ENCODE measurements at regions not wholly inside any gene's neighbourhood (a gene's known extent, or its start where the extent isn't known, plus 50 kb on each side); places are given as distances from the start of the nearest gene placed in this dataset.

DNA sequence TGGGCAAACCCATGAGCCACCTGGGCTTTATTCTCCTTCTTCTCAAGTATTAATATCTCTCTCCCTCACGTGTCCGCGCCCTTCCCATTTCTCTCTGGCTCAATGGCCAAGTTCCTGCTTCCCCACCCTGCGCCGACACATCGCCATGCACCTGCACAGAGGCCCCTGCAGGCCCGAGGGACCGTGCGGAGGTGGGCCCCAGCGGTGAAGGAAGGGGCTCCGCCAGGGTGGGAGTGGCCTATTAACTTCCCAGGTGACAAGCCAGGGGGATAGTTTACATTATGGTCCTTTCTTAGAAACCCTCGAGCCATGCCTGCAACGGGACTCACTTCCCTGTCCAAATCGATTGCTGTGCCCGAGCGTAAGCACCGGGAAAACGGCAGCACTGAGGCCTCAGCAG, 110.0 kb upstream of the ADARB2 start:
- CTCF ChIA-PET, result no interaction called here
- intact Hi-C loops (cut with micrococcal nuclease), result no loop called here

More for the DNA sequence above, 110.0 kb upstream of the ADARB2 start:
- no TSS peak for BruUV-seq (replicated peaks)
- H3K36me3 ChIP-seq (ENCODE audit: control insufficient read depth, insufficient read depth, low read length), result no peaks in the 10 kb centered on the region
- in situ Hi-C loops (cut with MboI; ENCODE audit: low sequenced_read_pairs) (no loop called here), dilution Hi-C loops (cut with HindIII; ENCODE audit: low sequenced_read_pairs, unreplicated experiment) (no loop called here)
- no peak overlapping the region for H3K23ac ChIP-seq (ENCODE audit: low read depth, low read length)
- DNase-seq, result no peak
- H3K4me1 ChIP-seq (ENCODE audit: control insufficient read depth, insufficient read depth, low read length), result no peaks in the 10 kb centered on the region
- H2BK20ac ChIP-seq (ENCODE audit: low read depth, low read length), result no peak overlapping the region
- no peak overlapping the region for H3K18ac ChIP-seq (ENCODE audit: low read depth, low read length)
- no peak overlapping the region for H3K56ac ChIP-seq (ENCODE audit: extremely low read depth, insufficient read depth, low read length)
- no peak overlapping the region for H4K5ac ChIP-seq (ENCODE audit: low read depth, low read length)
- H4K91ac ChIP-seq (ENCODE audit: insufficient read depth, low read depth, low read length), result no peak overlapping the region
- TF ChIP-seq CEBPB (IDR thresholded peaks at IDR 0.05; ENCODE audit: low read depth, low read length) (no peak), NFE2L2 (IDR thresholded peaks at IDR 0.05; ENCODE audit: low read depth, low read length) (no peak), CHD1 (IDR thresholded peaks at IDR 0.05; ENCODE audit: low read depth, low read length) (no peak), RAD21 (IDR thresholded peaks at IDR 0.05; ENCODE audit: low read length) (no peak), BHLHE40 (IDR thresholded peaks at IDR 0.05; ENCODE audit: low read depth, low read length) (no peak), MXI1 (IDR thresholded peaks at IDR 0.05; ENCODE audit: borderline replicate concordance, low read depth, low read length) (no peak)
- no peak overlapping the region for H2AK9ac ChIP-seq (replicated peaks; ENCODE audit: low read depth, low read length, poor library complexity)
- no peaks in the 10 kb centered on the region for H3K27me3 ChIP-seq (ENCODE audit: control insufficient read depth, insufficient read depth, low read length)
- H3K27ac ChIP-seq (ENCODE audit: insufficient read depth, low read length), result no peak overlapping the region
- WGBS, 2 experiments (ENCODE audit: extremely low coverage in 2 of 2, insufficient read length in 1 of 2), result 84% methylated on average over 5 of the region's 18 CpGs; no CpG with 5 or more reads in 1 of the 2 experiments
- no peak for ATAC-seq (ENCODE audit: low read depth)
- no peak overlapping the region for H4K8ac ChIP-seq (ENCODE audit: low read depth in 2 of 2, low read length in 2 of 2)
- H3K9me1 ChIP-seq (ENCODE audit: insufficient read depth, low read length), result no peaks in the 10 kb centered on the region
- H2BK15ac ChIP-seq (ENCODE audit: low read depth, low read length), result no peak overlapping the region
- H3K9me3 ChIP-seq (ENCODE audit: control insufficient read depth, insufficient read depth, low read length), result peaks cover 17% of the 10 kb centered on the region
- H4K20me1 ChIP-seq (ENCODE audit: insufficient read depth, low read length), result no peaks in the 10 kb centered on the region
- H3K4ac ChIP-seq (ENCODE audit: low read depth, low read length), result no peak overlapping the region
- no peaks in the 10 kb centered on the region for H3K79me1 ChIP-seq (ENCODE audit: low read depth in 1 of 2, low read length in 2 of 2)
- H3K9ac ChIP-seq (ENCODE audit: low read depth, low read length), result no peak overlapping the region
- no peak overlapping the region for H3K4me2 ChIP-seq (ENCODE audit: low read depth, low read length)
- H2AFZ ChIP-seq (replicated peaks; ENCODE audit: low read length, poor library complexity), result no peak overlapping the region
- no peak overlapping the region for H3K14ac ChIP-seq (replicated peaks; ENCODE audit: low read depth, low read length)
- H2BK5ac ChIP-seq (ENCODE audit: low read depth, low read length, poor library complexity, severe bottlenecking), result no peak overlapping the region
- no peak overlapping the region for H2AK5ac ChIP-seq (ENCODE audit: low read depth, low read length)
- no peak overlapping the region for H3K4me3 ChIP-seq (ENCODE audit: insufficient read depth, low read depth, low read length)
- POLR2A ChIA-PET (ENCODE audit: unreplicated experiment), result no interaction called here
- no peak overlapping the region for H2BK120ac ChIP-seq (ENCODE audit: low read depth, low read length)
